ENCODE measurements at regions not wholly inside any gene's neighbourhood (a gene's known extent, or its start where the extent isn't known, plus 50 kb on each side); places are given as distances from the start of the nearest gene placed in this dataset.

DNA sequence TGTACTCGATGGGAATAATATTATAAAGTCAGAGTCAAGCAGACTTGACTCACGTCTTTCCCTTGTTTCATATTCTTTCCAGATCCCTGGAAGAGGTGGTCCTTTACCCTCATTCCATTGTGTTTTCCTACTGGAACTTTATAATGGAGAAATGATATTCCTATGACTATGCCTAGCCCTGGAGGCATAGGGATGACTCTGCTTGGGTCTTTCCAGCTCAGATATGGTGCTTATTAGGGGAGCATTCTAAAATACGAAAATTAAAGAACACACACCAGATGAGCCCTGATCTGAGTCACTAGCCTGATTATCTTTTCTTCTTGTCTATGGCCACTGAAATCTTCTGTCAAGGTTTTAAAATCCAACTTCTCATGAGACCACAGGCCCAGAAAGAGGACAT is 231.4 kb downstream of the ANKRD50 start:
- DNase-seq (no peak), ATAC-seq (ENCODE audit: low read depth) (no peak)
- Histone ChIP-seq H3K9ac (ENCODE audit: low read length) (no peak overlapping the region), H3K27me3 (replicated peaks in 1 of 4; ENCODE audit: control extremely low read depth in 1 of 4, control insufficient read depth in 3 of 4, insufficient read depth in 4 of 4, low read length in 3 of 4) (no peaks in the 10 kb centered on the region), H3K9me3 (ENCODE audit: control extremely low read depth in 1 of 3, control insufficient read depth in 2 of 3, insufficient read depth in 1 of 3, low read length in 2 of 3) (no peaks in the 10 kb centered on the region), H4K20me1 (ENCODE audit: control insufficient read depth, insufficient read depth, low read length, poor library complexity, severe bottlenecking) (no peaks in the 10 kb centered on the region), H3K4me2 (replicated peaks; ENCODE audit: low read depth, low read length, poor library complexity, severe bottlenecking) (no peak overlapping the region), H3K27ac (ENCODE audit: low read length in 2 of 2) (no peak overlapping the region), H3K36me3 (replicated peaks in 1 of 2; ENCODE audit: control extremely low read depth in 1 of 2, control insufficient read depth in 1 of 2, extremely low read depth in 1 of 2, insufficient read depth in 2 of 2, low read length in 1 of 2) (no peaks in the 10 kb centered on the region), H3K4me1 (ENCODE audit: control insufficient read depth in 2 of 2, insufficient read depth in 2 of 2, low read length in 2 of 2) (no peaks in the 10 kb centered on the region), H3K4me3 (ENCODE audit: control extremely low read depth in 1 of 5, extremely low read depth in 1 of 5, insufficient read depth in 1 of 5, low read depth in 2 of 5, low read length in 4 of 5) (no peak overlapping the region), H3K79me2 (ENCODE audit: control insufficient read depth, insufficient read depth, low read length) (no peaks in the 10 kb centered on the region), H2AFZ (ENCODE audit: insufficient read depth, low read depth, low read length, poor library complexity, severe bottlenecking) (no peak overlapping the region)
- POLR2A ChIA-PET: no interaction called here
- TF ChIP-seq EZH2 (IDR thresholded peaks at IDR 0.05; ENCODE audit: borderline replicate concordance, insufficient read depth, low read depth, low read length, poor library complexity, severe bottlenecking): no peak
- intact Hi-C loops (cut with micrococcal nuclease): no loop called here
- Mint-ChIP-seq H3K4me1 (no peaks in the 10 kb centered on the region), H3K27ac (no peak overlapping the region), H3K9me3 (ENCODE audit: insufficient read depth) (no peaks in the 10 kb centered on the region), H3K4me3 (no peak overlapping the region), H3K27me3 (no peaks in the 10 kb centered on the region)
- CTCF ChIA-PET: no interaction called here
- WGBS (ENCODE audit: insufficient coverage): 60% methylated on average over 1 of the region's 3 CpGs

DNA sequence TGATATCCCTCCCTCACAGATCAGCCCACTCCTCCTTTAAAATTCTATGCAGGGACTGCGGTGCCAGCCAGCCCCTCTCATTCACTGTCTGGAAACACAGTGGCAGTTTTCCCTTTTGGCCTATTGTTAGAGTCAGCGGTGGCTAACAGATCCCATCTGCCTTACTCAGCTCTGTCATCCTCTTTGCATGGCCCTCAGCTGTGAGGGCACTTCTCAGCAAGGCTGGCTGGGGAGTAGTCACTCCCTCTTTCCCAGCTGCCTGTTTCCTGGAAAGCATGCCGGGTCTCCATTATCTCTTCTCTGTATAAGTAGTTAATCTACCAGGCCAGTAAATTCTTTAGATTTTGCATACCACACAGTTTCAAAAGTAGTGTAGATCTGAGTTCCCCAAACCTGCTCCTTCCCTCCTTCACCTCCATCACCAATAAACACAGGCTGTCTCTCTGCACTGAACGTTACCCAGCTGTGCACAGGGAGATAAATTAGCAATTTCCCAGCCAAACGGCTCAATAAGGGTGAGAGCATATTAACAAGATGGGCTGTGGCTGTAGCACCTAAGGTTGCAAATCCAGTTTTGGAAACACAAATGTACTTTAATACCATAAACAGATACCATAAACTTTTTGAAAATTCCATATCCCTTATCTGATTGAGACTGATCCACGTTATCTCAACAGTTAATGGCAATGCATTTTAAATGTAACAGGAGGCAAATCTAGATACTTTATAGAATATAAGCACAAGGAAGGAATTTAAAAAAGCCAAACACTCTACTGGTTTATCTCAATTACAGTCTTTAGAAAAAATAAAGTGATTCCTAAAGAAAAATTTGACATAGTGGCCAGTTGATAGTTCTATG is 229.3 kb downstream of the ANKRD50 start:
- no peaks in the 10 kb centered on the region for H3K9me3 Mint-ChIP-seq (ENCODE audit: insufficient read depth)
- H3K27me3 Mint-ChIP-seq: no peaks in the 10 kb centered on the region
- Histone ChIP-seq H2AFZ (ENCODE audit: insufficient read depth, low read depth, low read length, poor library complexity, severe bottlenecking) (no peak overlapping the region), H3K27me3 (replicated peaks in 1 of 4; ENCODE audit: control extremely low read depth in 1 of 4, control insufficient read depth in 3 of 4, insufficient read depth in 4 of 4, low read length in 3 of 4) (no peaks in the 10 kb centered on the region), H3K4me1 (ENCODE audit: control insufficient read depth in 2 of 2, insufficient read depth in 2 of 2, low read length in 2 of 2) (no peaks in the 10 kb centered on the region), H3K36me3 (replicated peaks in 1 of 2; ENCODE audit: control extremely low read depth in 1 of 2, control insufficient read depth in 1 of 2, extremely low read depth in 1 of 2, insufficient read depth in 2 of 2, low read length in 1 of 2) (no peaks in the 10 kb centered on the region), H3K4me3 (ENCODE audit: control extremely low read depth in 1 of 5, extremely low read depth in 1 of 5, insufficient read depth in 1 of 5, low read depth in 2 of 5, low read length in 4 of 5) (no peak overlapping the region), H3K27ac (ENCODE audit: low read length in 2 of 2) (no peak overlapping the region), H4K20me1 (ENCODE audit: control insufficient read depth, insufficient read depth, low read length, poor library complexity, severe bottlenecking) (no peaks in the 10 kb centered on the region), H3K9me3 (ENCODE audit: control extremely low read depth in 1 of 3, control insufficient read depth in 2 of 3, insufficient read depth in 1 of 3, low read length in 2 of 3) (no peaks in the 10 kb centered on the region), H3K4me2 (replicated peaks; ENCODE audit: low read depth, low read length, poor library complexity, severe bottlenecking) (no peak overlapping the region), H3K9ac (ENCODE audit: low read length) (no peak overlapping the region), H3K79me2 (ENCODE audit: control insufficient read depth, insufficient read depth, low read length) (no peaks in the 10 kb centered on the region)
- H3K4me3 Mint-ChIP-seq: no peak overlapping the region
- 96% methylated on average over 2 of the region's 6 CpGs for WGBS (ENCODE audit: insufficient coverage)
- DNase-seq: no peak
- ChIA-PET CTCF (no interaction called here), POLR2A (no interaction called here)
- no peaks in the 10 kb centered on the region for H3K4me1 Mint-ChIP-seq
- ATAC-seq (ENCODE audit: low read depth): no peak
- TF ChIP-seq EZH2 (IDR thresholded peaks at IDR 0.05; ENCODE audit: borderline replicate concordance, insufficient read depth, low read depth, low read length, poor library complexity, severe bottlenecking): no peak
- TF ChIP-seq, protein P1, sequence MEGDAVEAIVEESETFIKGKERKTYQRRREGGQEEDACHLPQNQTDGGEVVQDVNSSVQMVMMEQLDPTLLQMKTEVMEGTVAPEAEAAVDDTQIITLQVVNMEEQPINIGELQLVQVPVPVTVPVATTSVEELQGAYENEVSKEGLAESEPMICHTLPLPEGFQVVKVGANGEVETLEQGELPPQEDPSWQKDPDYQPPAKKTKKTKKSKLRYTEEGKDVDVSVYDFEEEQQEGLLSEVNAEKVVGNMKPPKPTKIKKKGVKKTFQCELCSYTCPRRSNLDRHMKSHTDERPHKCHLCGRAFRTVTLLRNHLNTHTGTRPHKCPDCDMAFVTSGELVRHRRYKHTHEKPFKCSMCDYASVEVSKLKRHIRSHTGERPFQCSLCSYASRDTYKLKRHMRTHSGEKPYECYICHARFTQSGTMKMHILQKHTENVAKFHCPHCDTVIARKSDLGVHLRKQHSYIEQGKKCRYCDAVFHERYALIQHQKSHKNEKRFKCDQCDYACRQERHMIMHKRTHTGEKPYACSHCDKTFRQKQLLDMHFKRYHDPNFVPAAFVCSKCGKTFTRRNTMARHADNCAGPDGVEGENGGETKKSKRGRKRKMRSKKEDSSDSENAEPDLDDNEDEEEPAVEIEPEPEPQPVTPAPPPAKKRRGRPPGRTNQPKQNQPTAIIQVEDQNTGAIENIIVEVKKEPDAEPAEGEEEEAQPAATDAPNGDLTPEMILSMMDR (IDR thresholded peaks at IDR 0.05): no peak
- H3K27ac Mint-ChIP-seq: no peak overlapping the region
- intact Hi-C loops (cut with micrococcal nuclease): no loop called here

Measured in B cell (primary cell).